H9 (cell line): ENCODE measurements at regions not wholly inside any gene's neighbourhood (a gene's known extent, or its start where the extent isn't known, plus 50 kb on each side); places are given as distances from the start of the nearest gene placed in this dataset.

Experiments
- DNase-seq: peaks from one replicate; pipeline ENCODE4 v3.0.0-alpha.2; 2017
- H2AFZ ChIP-seq: one replicate; pipeline ENCODE4 v1.6.1; 2013; ENCODE audit warnings: mild to moderate bottlenecking, low read length, control low read depth, moderate library complexity
- H2AK5ac ChIP-seq: 2 replicates; pipeline ENCODE4 v1.6.1; 2013; ENCODE audit warnings: low read length, control low read depth, mixed read lengths; ENCODE audit not compliant: insufficient read length
- H2BK120ac ChIP-seq: one replicate; pipeline ENCODE4 v1.6.1; 2013; ENCODE audit warnings: low read depth, mild to moderate bottlenecking, low read length, control low read depth, inconsistent platforms; ENCODE audit not compliant: poor library complexity, severe bottlenecking
- H2BK12ac ChIP-seq: 2 replicates; pipeline ENCODE4 v1.6.1; 2013; ENCODE audit warnings: low read length, control low read depth, mixed read lengths, low read depth; ENCODE audit not compliant: insufficient read length
- H2BK15ac ChIP-seq: 2 replicates; pipeline ENCODE4 v1.6.1; 2013; ENCODE audit warnings: low read depth, low read length, control low read depth
- H2BK20ac ChIP-seq: one replicate; pipeline ENCODE4 v1.6.1; 2013; ENCODE audit warnings: low read depth, mild to moderate bottlenecking, low read length, control low read depth, inconsistent platforms; ENCODE audit not compliant: poor library complexity, severe bottlenecking
- H2BK5ac ChIP-seq: 2 replicates; pipeline ENCODE4 v1.6.1; 2013; ENCODE audit warnings: low read length, control low read depth, mixed read lengths; ENCODE audit not compliant: insufficient read length
- H3K14ac ChIP-seq: 2 replicates; pipeline ENCODE4 v1.6.1; 2013; ENCODE audit warnings: low read length, control low read depth; ENCODE audit not compliant: insufficient read depth
- H3K18ac ChIP-seq: 2 replicates; pipeline ENCODE4 v1.6.1; 2013; ENCODE audit warnings: low read depth, mild to moderate bottlenecking, mixed read lengths, low read length, control low read depth; ENCODE audit not compliant: insufficient read length
- H3K23ac ChIP-seq: 2 replicates; pipeline ENCODE4 v1.6.1; 2013; ENCODE audit warnings: low read length, control low read depth, mixed read lengths, low read depth; ENCODE audit not compliant: insufficient read length
- H3K23me2 ChIP-seq: 2 replicates; pipeline ENCODE4 v1.6.1; 2013; ENCODE audit warnings: low read depth, mild to moderate bottlenecking, mixed read lengths, low read length, control low read depth; ENCODE audit not compliant: insufficient read length, poor library complexity, severe bottlenecking
- H3K27ac ChIP-seq: 2 replicates; pipeline ENCODE4 v1.5.1; 2013; ENCODE audit warnings: low read length, control low read depth, mixed read lengths, low read depth; ENCODE audit not compliant: insufficient read length
- H3K27me3 ChIP-seq: 2 replicates; pipeline ENCODE4 v1.6.1; 2013; ENCODE audit warnings: low read length, control low read depth, inconsistent platforms; ENCODE audit not compliant: insufficient read depth
- H3K4ac ChIP-seq: 2 replicates; pipeline ENCODE4 v1.6.1; 2013; ENCODE audit warnings: low read depth, mild to moderate bottlenecking, control low read depth, inconsistent platforms, low read length, moderate library complexity
- H3K4me1 ChIP-seq: 2 replicates; pipeline ENCODE4 v1.6.1; 2013; ENCODE audit warnings: low read length, control low read depth, inconsistent platforms; ENCODE audit not compliant: insufficient read depth
- H3K4me2 ChIP-seq: 2 replicates; pipeline ENCODE4 v1.6.1; 2013; ENCODE audit warnings: low read length, control low read depth, mixed read lengths; ENCODE audit not compliant: insufficient read length, insufficient read depth
- H3K56ac ChIP-seq: 2 replicates; pipeline ENCODE4 v1.6.1; 2013; ENCODE audit warnings: low read depth, mild to moderate bottlenecking, mixed read lengths, low read length, control low read depth; ENCODE audit not compliant: insufficient read length
- H3K79me1 ChIP-seq: 2 replicates; pipeline ENCODE4 v1.6.1; 2013; ENCODE audit warnings: low read depth, mild to moderate bottlenecking, moderate library complexity, low read length, control low read depth, inconsistent platforms; ENCODE audit not compliant: insufficient read depth, poor library complexity, severe bottlenecking
- H3K79me2 ChIP-seq: 2 replicates; pipeline ENCODE4 v1.6.1; 2013; ENCODE audit warnings: low read length, control low read depth, inconsistent platforms; ENCODE audit not compliant: insufficient read depth
- H3K9ac ChIP-seq: 2 replicates; pipeline ENCODE4 v1.6.1; 2013; ENCODE audit warnings: low read length, control low read depth, mixed read lengths; ENCODE audit not compliant: insufficient read length; ENCODE audit errors: extremely low read depth
- H3K9me3 ChIP-seq: one replicate; pipeline ENCODE4 v1.6.1; 2013; ENCODE audit warnings: low read depth, low read length, inconsistent platforms; ENCODE audit not compliant: control insufficient read depth
- H3T11ph ChIP-seq: one replicate; pipeline ENCODE4 v1.6.1; 2013; ENCODE audit warnings: mild to moderate bottlenecking, low read length, control low read depth, inconsistent platforms
- H4K20me1 ChIP-seq: one replicate; pipeline ENCODE4 v1.6.1; 2013; ENCODE audit not compliant: control insufficient read depth, insufficient read length, insufficient read depth
- H4K5ac ChIP-seq: 2 replicates; pipeline ENCODE4 v1.6.1; 2013; ENCODE audit warnings: low read depth, mild to moderate bottlenecking, mixed read lengths, low read length, control low read depth; ENCODE audit not compliant: insufficient read length
- H4K8ac ChIP-seq: replicated peaks from 2 replicates; pipeline ENCODE4 v1.6.1; 2013; ENCODE audit warnings: low read length, control low read depth, mixed read lengths, low read depth; ENCODE audit not compliant: insufficient read length
- H4K91ac ChIP-seq: 2 replicates; pipeline ENCODE4 v1.6.1; 2013; ENCODE audit warnings: low read depth, mild to moderate bottlenecking, moderate library complexity, mixed read lengths, low read length, control low read depth; ENCODE audit not compliant: insufficient read length
- H3K27ac Mint-ChIP-seq, 3 experiments: 2 replicates in 2 of 3; 3 replicates in 1 of 3; pipeline ENCODE4 v1.8.0; 2020 to 2021; ENCODE audit warnings: mixed read lengths in 3 of 3, mild to moderate bottlenecking in 1 of 3, moderate library complexity in 1 of 3
- H3K27me3 Mint-ChIP-seq: 2 replicates; pipeline ENCODE4 v1.8.0; 2021; ENCODE audit warnings: low read depth, mild to moderate bottlenecking, moderate library complexity, mixed read lengths
- H3K36me3 Mint-ChIP-seq, 3 experiments: 2 replicates in 2 of 3; 3 replicates in 1 of 3; pipeline ENCODE4 v1.8.0; 2020 to 2021; ENCODE audit warnings: low read depth in 3 of 3, mixed read lengths in 3 of 3; ENCODE audit not compliant: insufficient read depth in 1 of 3
- H3K4me1 Mint-ChIP-seq, 2 experiments: 2 replicates each; pipeline ENCODE4 v1.8.0; 2020; ENCODE audit warnings: mixed read lengths in 2 of 2
- H3K4me3 Mint-ChIP-seq, 2 experiments: 2 replicates in 1 of 2; 3 replicates in 1 of 2; pipeline ENCODE4 v1.8.0; 2020 to 2021; ENCODE audit warnings: mild to moderate bottlenecking in 2 of 2, mixed read lengths in 2 of 2, moderate library complexity in 1 of 2
- H3K9me3 Mint-ChIP-seq, 2 experiments: 2 replicates in 1 of 2; 3 replicates in 1 of 2; pipeline ENCODE4 v1.8.0; 2020; ENCODE audit warnings: mild to moderate bottlenecking in 2 of 2, mixed read lengths in 2 of 2, moderate library complexity in 1 of 2
- WGBS: extraction: QIAGEN DNeasy Blood & Tissue Kit; methylation state at CpG from one replicate; pipeline ENCODE4 v1.1.7; 2013; ENCODE audit warnings: missing lambda C conversion rate, low lambda C conversion rate, mixed read lengths; ENCODE audit not compliant: insufficient read length; ENCODE audit errors: extremely low coverage; 5-methylcytosine and 5-hydroxymethylcytosine counted together
- TF ChIP-seq, protein P1 (sequence below): fragments of 200-600 bp; sonication (generic); conservative IDR thresholded peaks from 3 replicates; pipeline ENCODE4 v1.8.0; 2021; ENCODE audit warnings: antibody characterized with exemption, mild to moderate bottlenecking

DNA sequence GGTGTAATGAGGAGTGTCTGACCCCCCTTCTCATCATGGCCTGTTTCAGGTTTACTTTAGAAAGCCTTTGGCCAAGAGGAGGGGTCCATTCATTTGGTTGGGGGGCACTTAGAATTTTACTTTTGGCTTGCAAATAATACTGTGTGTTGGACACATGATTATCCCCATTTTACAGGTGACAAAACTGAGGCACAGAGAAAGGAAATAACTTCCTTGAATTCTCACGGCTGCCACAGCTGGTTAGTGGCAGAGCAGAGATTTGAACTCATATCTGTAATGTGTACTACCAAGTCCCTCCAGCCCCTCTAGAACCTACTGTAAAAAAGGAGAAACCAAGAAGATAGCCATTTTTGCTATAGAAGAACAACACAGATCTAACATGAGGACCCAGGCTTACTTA, 124.8 kb upstream of the NDUFV2 start:
- H3K56ac ChIP-seq, result no peak overlapping the region
- H3K4me1 ChIP-seq, result peaks cover 6% of the 10 kb centered on the region
- no peaks in the 10 kb centered on the region for H3K27me3 Mint-ChIP-seq
- WGBS, result no CpG with 5 or more reads among the region's 1 CpG
- H2BK120ac ChIP-seq, result no peak overlapping the region
- no peak overlapping the region for H4K8ac ChIP-seq
- peaks cover 6 to 7% of the 10 kb centered on the region in 2 experiments; a peak in 4 of 5 replicates for H3K9me3 Mint-ChIP-seq
- no peaks in the 10 kb centered on the region for H3K23me2 ChIP-seq
- no peak overlapping the region for H2BK20ac ChIP-seq
- H3K27ac Mint-ChIP-seq, result peak overlapping the region; percentile 13 to 83 (median 34); a peak in 3 of 7 replicates
- H3K4me2 ChIP-seq, result no peak overlapping the region
- no peaks in the 10 kb centered on the region for H3K79me1 ChIP-seq
- H3K14ac ChIP-seq, result no peak overlapping the region
- no peak for DNase-seq
- H3K27ac ChIP-seq, result peak overlapping the region; percentile 64
- H3K23ac ChIP-seq, result no peak overlapping the region
- H4K5ac ChIP-seq, result no peak overlapping the region
- no peaks in the 10 kb centered on the region for H3K79me2 ChIP-seq
- no peak overlapping the region for H4K91ac ChIP-seq
- no peak overlapping the region for H2AFZ ChIP-seq
- TF ChIP-seq, protein P1, sequence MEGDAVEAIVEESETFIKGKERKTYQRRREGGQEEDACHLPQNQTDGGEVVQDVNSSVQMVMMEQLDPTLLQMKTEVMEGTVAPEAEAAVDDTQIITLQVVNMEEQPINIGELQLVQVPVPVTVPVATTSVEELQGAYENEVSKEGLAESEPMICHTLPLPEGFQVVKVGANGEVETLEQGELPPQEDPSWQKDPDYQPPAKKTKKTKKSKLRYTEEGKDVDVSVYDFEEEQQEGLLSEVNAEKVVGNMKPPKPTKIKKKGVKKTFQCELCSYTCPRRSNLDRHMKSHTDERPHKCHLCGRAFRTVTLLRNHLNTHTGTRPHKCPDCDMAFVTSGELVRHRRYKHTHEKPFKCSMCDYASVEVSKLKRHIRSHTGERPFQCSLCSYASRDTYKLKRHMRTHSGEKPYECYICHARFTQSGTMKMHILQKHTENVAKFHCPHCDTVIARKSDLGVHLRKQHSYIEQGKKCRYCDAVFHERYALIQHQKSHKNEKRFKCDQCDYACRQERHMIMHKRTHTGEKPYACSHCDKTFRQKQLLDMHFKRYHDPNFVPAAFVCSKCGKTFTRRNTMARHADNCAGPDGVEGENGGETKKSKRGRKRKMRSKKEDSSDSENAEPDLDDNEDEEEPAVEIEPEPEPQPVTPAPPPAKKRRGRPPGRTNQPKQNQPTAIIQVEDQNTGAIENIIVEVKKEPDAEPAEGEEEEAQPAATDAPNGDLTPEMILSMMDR, result no peak
- no peak overlapping the region for H2BK5ac ChIP-seq
- no peaks in the 10 kb centered on the region for H3K9me3 ChIP-seq
- no peak overlapping the region; a peak in 1 of 5 replicates for H3K4me3 Mint-ChIP-seq
- H3K4ac ChIP-seq, result no peak overlapping the region
- H3K18ac ChIP-seq, result no peak overlapping the region
- H3K9ac ChIP-seq, result no peak overlapping the region
- no peaks in the 10 kb centered on the region for H4K20me1 ChIP-seq
- no peak overlapping the region for H2AK5ac ChIP-seq
- H3K4me1 Mint-ChIP-seq, result peaks cover 44 to 53% of the 10 kb centered on the region in 2 experiments
- no peak overlapping the region for H2BK12ac ChIP-seq
- no peaks in the 10 kb centered on the region for H3K27me3 ChIP-seq
- H2BK15ac ChIP-seq, result no peak overlapping the region
- H3T11ph ChIP-seq, result no peak overlapping the region
- H3K36me3 Mint-ChIP-seq, result peaks cover 0 to 11% (median 0%) of the 10 kb centered on the region in 3 experiments; a peak in 2 of 7 replicates
